ENCODE measurements at regions not wholly inside any gene's neighbourhood (a gene's known extent, or its start where the extent isn't known, plus 50 kb on each side); places are given as distances from the start of the nearest gene placed in this dataset.

DNA sequence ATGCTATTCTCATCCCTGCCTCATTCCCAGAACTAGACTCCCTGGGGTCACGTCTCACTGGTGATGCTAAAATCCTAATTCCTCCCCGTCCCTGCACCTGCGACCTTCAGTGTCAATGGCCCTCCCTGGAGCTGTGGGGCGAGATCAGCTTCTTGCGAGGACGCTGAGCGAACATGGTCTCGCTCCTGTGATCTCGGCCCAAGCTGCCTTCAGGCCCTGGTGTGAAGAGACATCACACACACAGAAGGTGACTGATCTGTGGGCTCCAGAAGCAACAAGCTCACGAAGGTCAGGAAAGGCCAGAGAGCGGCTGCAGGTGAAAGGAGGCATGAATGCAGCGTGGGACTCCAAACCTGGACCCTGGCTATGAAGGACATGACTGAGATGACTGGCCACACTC, 139.5 kb upstream of the CST7 start (continued):
- TF ChIP-seq, protein P1, sequence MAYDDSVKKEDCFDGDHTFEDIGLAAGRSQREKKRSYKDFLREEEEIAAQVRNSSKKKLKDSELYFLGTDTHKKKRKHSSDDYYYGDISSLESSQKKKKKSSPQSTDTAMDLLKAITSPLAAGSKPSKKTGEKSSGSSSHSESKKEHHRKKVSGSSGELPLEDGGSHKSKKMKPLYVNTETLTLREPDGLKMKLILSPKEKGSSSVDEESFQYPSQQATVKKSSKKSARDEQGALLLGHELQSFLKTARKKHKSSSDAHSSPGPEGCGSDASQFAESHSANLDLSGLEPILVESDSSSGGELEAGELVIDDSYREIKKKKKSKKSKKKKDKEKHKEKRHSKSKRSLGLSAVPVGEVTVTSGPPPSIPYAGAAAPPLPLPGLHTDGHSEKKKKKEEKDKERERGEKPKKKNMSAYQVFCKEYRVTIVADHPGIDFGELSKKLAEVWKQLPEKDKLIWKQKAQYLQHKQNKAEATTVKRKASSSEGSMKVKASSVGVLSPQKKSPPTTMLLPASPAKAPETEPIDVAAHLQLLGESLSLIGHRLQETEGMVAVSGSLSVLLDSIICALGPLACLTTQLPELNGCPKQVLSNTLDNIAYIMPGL (CRISPR knock-in tag; IDR thresholded peaks at IDR 0.05; ENCODE audit: borderline replicate concordance) = no peak

DNA sequence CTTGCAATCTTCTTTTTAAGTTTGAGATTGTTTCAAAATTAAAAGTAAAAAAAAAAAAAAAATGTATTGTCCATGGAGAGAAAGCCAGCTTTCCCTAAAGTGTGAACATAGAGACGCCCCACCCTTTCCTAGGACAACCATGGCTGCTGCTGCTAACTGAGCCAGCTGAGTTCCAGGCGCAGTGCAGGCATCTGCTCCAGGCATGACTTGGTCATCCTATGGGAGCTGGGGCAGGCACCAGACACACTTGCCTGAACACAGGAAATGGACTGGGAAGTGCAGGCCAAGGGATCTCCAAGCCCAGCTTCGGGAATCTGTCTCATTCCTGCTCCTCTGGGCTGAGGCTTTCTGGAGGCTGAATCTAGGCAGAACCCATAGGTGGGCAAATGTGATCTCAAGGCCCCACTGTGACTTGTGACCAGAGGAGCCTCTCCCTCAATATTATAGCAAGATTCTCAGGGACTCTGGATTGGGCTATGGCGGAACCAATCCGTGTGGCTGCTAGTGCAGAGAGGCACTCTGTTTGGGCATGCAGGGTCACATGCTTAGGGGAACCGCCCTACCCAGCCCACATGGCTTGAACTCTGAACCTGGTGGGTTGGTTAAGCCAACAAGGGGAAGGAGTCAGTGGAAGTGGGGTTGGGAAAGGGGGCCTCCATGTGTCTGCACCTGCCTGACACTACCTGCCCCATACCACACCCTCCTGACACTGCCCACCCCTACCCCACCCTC, 138.2 kb upstream of the CST7 start:
- ChIA-PET CTCF (interaction anchor here (0.6 to 1.6 kb wide), 2 partner anchors 28 to 815 kb away, joined by 3 read pairs; no protein-coding TSS in a partner anchor), POLR2A (no interaction called here)
- no peaks in the 10 kb centered on the region for H3K4me1 ChIP-seq
- H3K9me3 ChIP-seq = no peaks in the 10 kb centered on the region
- 63% methylated on average over 6 of the region's 6 CpGs for WGBS (ENCODE audit: missing lambda C conversion rate)
- no peak for FAIRE-seq
- no peak overlapping the region for H3K27ac ChIP-seq
- no peak for DNase-seq (ENCODE audit: low read depth in 1 of 2, low spot score in 1 of 2)
- H3K4me3 ChIP-seq = no peak overlapping the region
- TF ChIP-seq CHD4 (IDR thresholded peaks at IDR 0.05; ENCODE audit: borderline replicate concordance) (no peak), FOSL2 (IDR thresholded peaks at IDR 0.05) (no peak), FOSL2 (CRISPR knock-in tag; IDR thresholded peaks at IDR 0.05) (no peak), NR3C1 (IDR thresholded peaks at IDR 0.05) (no peak), NFE2L2 (conservative IDR thresholded peaks at IDR 0.05; ENCODE audit: low read length) (no peak), TFCP2L1 (CRISPR knock-in tag; IDR thresholded peaks at IDR 0.05) (no peak), FOSB (CRISPR knock-in tag; IDR thresholded peaks at IDR 0.05) (no peak), RARB (CRISPR knock-in tag; IDR thresholded peaks at IDR 0.05) (no peak), ZSCAN20 (CRISPR knock-in tag; IDR thresholded peaks at IDR 0.05) (no peak), HOXB13 (CRISPR knock-in tag; IDR thresholded peaks at IDR 0.05; ENCODE audit: low read depth) (no peak), TP53 (CRISPR knock-in tag; IDR thresholded peaks at IDR 0.05) (no peak), GATA3 (IDR thresholded peaks at IDR 0.05; ENCODE audit: borderline replicate concordance) (no peak), FOXS1 (CRISPR knock-in tag; IDR thresholded peaks at IDR 0.05) (no peak), JUNB (IDR thresholded peaks at IDR 0.05) (no peak), MAFK (IDR thresholded peaks at IDR 0.05; ENCODE audit: partially characterized antibody) (no peak), POLR2AphosphoS2 (conservative IDR thresholded peaks at IDR 0.05; ENCODE audit: low read length) (no peak), RAD21 (conservative IDR thresholded peaks at IDR 0.05 in 1 of 2, IDR thresholded peaks at IDR 0.05 in 1 of 2) (no peak), PHF8 (IDR thresholded peaks at IDR 0.05; ENCODE audit: borderline replicate concordance, low read depth) (no peak)
- TF ChIP-seq, protein P1 (CRISPR knock-in tag; IDR thresholded peaks at IDR 0.05; ENCODE audit: borderline replicate concordance) = no peak
- no peak overlapping the region for H3K4me2 ChIP-seq
- ATAC-seq = no peak

DNA sequence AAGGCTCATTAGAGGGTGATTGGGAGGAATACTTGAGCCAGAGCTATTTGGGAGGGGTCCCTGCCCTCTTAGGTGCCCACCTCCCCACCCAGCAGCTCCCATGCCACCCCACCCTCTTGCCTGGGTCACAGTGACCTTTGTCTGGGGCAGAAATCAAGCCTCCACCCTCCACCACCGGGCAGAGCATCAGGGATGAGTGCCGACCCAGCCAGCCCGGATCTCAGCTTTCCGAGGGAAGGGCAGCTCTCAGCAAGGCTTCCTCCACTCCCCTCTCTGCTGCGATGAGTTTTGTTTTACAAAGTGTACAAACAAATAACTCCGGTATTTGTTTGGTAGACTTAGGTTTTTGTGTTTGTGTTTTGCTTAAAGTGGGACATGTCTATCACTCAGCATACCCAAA, 136.7 kb upstream of the CST7 start:
- ChIA-PET POLR2A (no interaction called here), CTCF (no interaction called here)
- FAIRE-seq (no peak), DNase-seq (ENCODE audit: low read depth in 1 of 2, low spot score in 1 of 2) (no peak), ATAC-seq (no peak)
- Histone ChIP-seq H3K4me1 (no peaks in the 10 kb centered on the region), H3K4me2 (no peak overlapping the region), H3K9me3 (no peaks in the 10 kb centered on the region), H3K27ac (no peak overlapping the region), H3K4me3 (no peak overlapping the region)
- WGBS (ENCODE audit: missing lambda C conversion rate) = 5% methylated on average over 5 of the region's 6 CpGs
- TF ChIP-seq TP53 (CRISPR knock-in tag; IDR thresholded peaks at IDR 0.05) = no peak
- TF ChIP-seq, protein P2, sequence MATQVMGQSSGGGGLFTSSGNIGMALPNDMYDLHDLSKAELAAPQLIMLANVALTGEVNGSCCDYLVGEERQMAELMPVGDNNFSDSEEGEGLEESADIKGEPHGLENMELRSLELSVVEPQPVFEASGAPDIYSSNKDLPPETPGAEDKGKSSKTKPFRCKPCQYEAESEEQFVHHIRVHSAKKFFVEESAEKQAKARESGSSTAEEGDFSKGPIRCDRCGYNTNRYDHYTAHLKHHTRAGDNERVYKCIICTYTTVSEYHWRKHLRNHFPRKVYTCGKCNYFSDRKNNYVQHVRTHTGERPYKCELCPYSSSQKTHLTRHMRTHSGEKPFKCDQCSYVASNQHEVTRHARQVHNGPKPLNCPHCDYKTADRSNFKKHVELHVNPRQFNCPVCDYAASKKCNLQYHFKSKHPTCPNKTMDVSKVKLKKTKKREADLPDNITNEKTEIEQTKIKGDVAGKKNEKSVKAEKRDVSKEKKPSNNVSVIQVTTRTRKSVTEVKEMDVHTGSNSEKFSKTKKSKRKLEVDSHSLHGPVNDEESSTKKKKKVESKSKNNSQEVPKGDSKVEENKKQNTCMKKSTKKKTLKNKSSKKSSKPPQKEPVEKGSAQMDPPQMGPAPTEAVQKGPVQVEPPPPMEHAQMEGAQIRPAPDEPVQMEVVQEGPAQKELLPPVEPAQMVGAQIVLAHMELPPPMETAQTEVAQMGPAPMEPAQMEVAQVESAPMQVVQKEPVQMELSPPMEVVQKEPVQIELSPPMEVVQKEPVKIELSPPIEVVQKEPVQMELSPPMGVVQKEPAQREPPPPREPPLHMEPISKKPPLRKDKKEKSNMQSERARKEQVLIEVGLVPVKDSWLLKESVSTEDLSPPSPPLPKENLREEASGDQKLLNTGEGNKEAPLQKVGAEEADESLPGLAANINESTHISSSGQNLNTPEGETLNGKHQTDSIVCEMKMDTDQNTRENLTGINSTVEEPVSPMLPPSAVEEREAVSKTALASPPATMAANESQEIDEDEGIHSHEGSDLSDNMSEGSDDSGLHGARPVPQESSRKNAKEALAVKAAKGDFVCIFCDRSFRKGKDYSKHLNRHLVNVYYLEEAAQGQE (IDR thresholded peaks at IDR 0.05) = no peak
- TF ChIP-seq ZSCAN20 (CRISPR knock-in tag; IDR thresholded peaks at IDR 0.05) = no peak
- TF ChIP-seq, protein P3, sequence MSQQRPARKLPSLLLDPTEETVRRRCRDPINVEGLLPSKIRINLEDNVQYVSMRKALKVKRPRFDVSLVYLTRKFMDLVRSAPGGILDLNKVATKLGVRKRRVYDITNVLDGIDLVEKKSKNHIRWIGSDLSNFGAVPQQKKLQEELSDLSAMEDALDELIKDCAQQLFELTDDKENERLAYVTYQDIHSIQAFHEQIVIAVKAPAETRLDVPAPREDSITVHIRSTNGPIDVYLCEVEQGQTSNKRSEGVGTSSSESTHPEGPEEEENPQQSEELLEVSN (IDR thresholded peaks at IDR 0.05; ENCODE audit: borderline replicate concordance, low read depth) = no peak
- TF ChIP-seq EHF (CRISPR knock-in tag; IDR thresholded peaks at IDR 0.05) = no peak
- no peak for TF ChIP-seq EP300 (IDR thresholded peaks at IDR 0.05)
- no peak for TF ChIP-seq ESRRA (IDR thresholded peaks at IDR 0.05; ENCODE audit: borderline replicate concordance, low read length)
- TF ChIP-seq, protein P4, sequence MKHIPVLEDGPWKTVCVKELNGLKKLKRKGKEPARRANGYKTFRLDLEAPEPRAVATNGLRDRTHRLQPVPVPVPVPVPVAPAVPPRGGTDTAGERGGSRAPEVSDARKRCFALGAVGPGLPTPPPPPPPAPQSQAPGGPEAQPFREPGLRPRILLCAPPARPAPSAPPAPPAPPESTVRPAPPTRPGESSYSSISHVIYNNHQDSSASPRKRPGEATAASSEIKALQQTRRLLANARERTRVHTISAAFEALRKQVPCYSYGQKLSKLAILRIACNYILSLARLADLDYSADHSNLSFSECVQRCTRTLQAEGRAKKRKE (CRISPR knock-in tag; IDR thresholded peaks at IDR 0.05; ENCODE audit: low read depth) = no peak
- no peak for TF ChIP-seq HOXB5 (CRISPR knock-in tag; IDR thresholded peaks at IDR 0.05)
- no peak for TF ChIP-seq GATA3 (IDR thresholded peaks at IDR 0.05; ENCODE audit: borderline replicate concordance)
- no peak for TF ChIP-seq MAFK (IDR thresholded peaks at IDR 0.05; ENCODE audit: partially characterized antibody)
- no peak for TF ChIP-seq POLR2A (IDR thresholded peaks at IDR 0.05; ENCODE audit: low read length)
- no peak for TF ChIP-seq BHLHE40 (IDR thresholded peaks at IDR 0.05; ENCODE audit: low read depth, low read length)

Measured in A549 (cell line).